GM12878 (cell line): ENCODE measurements at regions not wholly inside any gene's neighbourhood (a gene's known extent, or its start where the extent isn't known, plus 50 kb on each side); places are given as distances from the start of the nearest gene placed in this dataset.

Source experiments
- ATAC-seq: fragments of 200-7000 bp; cut with Tn5 transposase; 3 replicates; pipeline ENCODE4 v1.9.1; 2020; ENCODE audit warnings: mild to moderate bottlenecking, moderate library complexity
- BruUV-seq: library from RNA; stranded (reverse); fragments of 400-500 nt; replicated peaks from 2 replicates; lab custom pipeline; 2021; lab: Mats Ljungman, UMichigan
- CTCF ChIA-PET: fragments of 300-600 bp; sonication (Branson Sonifier 250); formaldehyde crosslinking; extraction: SDS; loops from one replicate; lab custom pipeline; 2021; ENCODE audit warnings: inconsistent platforms; lab: Yijun Ruan, JAX
- POLR2A ChIA-PET: fragments of 350-600 bp; formaldehyde crosslinking; extraction: SDS; loops from one replicate; lab custom pipeline; 2021; ENCODE audit warnings: inconsistent platforms; lab: Charles Lee
- RAD21 ChIA-PET: fragments of 300-600 bp; sonication (Branson Sonifier 250); formaldehyde crosslinking; loops from one replicate; lab custom pipeline; 2023; ENCODE audit warnings: antibody characterized with exemption; ENCODE audit not compliant: unreplicated experiment; lab: Charles Lee
- SMC1A ChIA-PET: fragments of 300-600 bp; sonication (Branson Sonifier 250); formaldehyde crosslinking; loops from one replicate; lab custom pipeline; 2023; ENCODE audit not compliant: unreplicated experiment, uncharacterized antibody; lab: Charles Lee
- DNase-seq: peaks from one replicate; pipeline ENCODE4 v3.0.0-alpha.2; 2011; ENCODE audit warnings: low read depth, low spot score
- FAIRE-seq: peaks from 3 replicates; lab custom pipeline; 2011; peaks lifted over from hg19 to GRCh38; lab: Jason Lieb, UNC
- H2AFZ ChIP-seq: 2 replicates; pipeline ENCODE4 v1.6.0; 2011; ENCODE audit warnings: low read depth, low read length, control low read depth; ENCODE audit not compliant: control insufficient read depth
- H3K27ac ChIP-seq: 2 replicates; pipeline ENCODE4 v1.5.1; 2011; ENCODE audit warnings: control low read depth; ENCODE audit not compliant: control insufficient read depth, insufficient read depth
- H3K27me3 ChIP-seq, 2 experiments: replicated peaks in 1 of 2; 2 replicates each; pipeline versions ENCODE4 v1.6.0 to v1.6.1; 2011; ENCODE audit warnings: low read length in 1 of 2; ENCODE audit not compliant: control insufficient read depth in 2 of 2, insufficient read depth in 2 of 2
- H3K36me3 ChIP-seq, 2 experiments: 2 replicates each; pipeline ENCODE4 v1.5.1; 2011; ENCODE audit warnings: low read length in 1 of 2; ENCODE audit not compliant: control insufficient read depth in 2 of 2, insufficient read depth in 2 of 2
- H3K4me1 ChIP-seq: 2 replicates; pipeline ENCODE4 v1.6.1; 2011; ENCODE audit warnings: mild to moderate bottlenecking, low read length, moderate library complexity, mixed read lengths; ENCODE audit not compliant: control insufficient read depth, insufficient read depth
- H3K4me2 ChIP-seq: 2 replicates; pipeline ENCODE4 v1.6.0; 2011; ENCODE audit warnings: control low read depth; ENCODE audit not compliant: control insufficient read depth, insufficient read depth
- H3K4me3 ChIP-seq: fragments of 200-600 bp; sonication (generic); 2 replicates; pipeline ENCODE4 v1.5.1; 2016
- H3K79me2 ChIP-seq: 2 replicates; pipeline ENCODE4 v1.6.0; 2011; ENCODE audit warnings: low read length; ENCODE audit not compliant: control insufficient read depth, insufficient read depth
- H3K9ac ChIP-seq: 2 replicates; pipeline ENCODE4 v1.8.0; 2011; ENCODE audit warnings: low read length, control low read depth, mixed read lengths; ENCODE audit not compliant: control insufficient read depth, insufficient read depth
- H3K9me3 ChIP-seq: replicated peaks from 3 replicates; pipeline ENCODE4 v1.5.1; 2011; ENCODE audit warnings: mild to moderate bottlenecking, low read length; ENCODE audit not compliant: control insufficient read depth, insufficient read depth
- H4K20me1 ChIP-seq: 2 replicates; pipeline ENCODE4 v1.6.0; 2011; ENCODE audit not compliant: control insufficient read depth, insufficient read depth
- CEBPZ ChIP-seq: fragments of 150-350 bp; IDR thresholded peaks from 2 replicates; pipeline ENCODE4 v1.6.1; 2016; ENCODE audit warnings: low read depth, low read length
- DPF2 ChIP-seq: fragments of 450-650 bp; IDR thresholded peaks from 2 replicates; pipeline ENCODE4 v1.6.1; 2017; ENCODE audit warnings: mild to moderate bottlenecking
- EED ChIP-seq: sonication (generic); IDR thresholded peaks from 2 replicates; pipeline ENCODE4 v1.6.1; 2016; ENCODE audit warnings: antibody characterized with exemption, low read depth
- ELK1 ChIP-seq: IDR thresholded peaks from 2 replicates; pipeline ENCODE4 v1.6.1; 2012; ENCODE audit warnings: low read depth, low read length, improper control_type of control experiment
- IKZF2 ChIP-seq, 2 experiments: fragments of 450-650 bp; IDR thresholded peaks; 2 replicates each; pipeline ENCODE4 v1.6.1; 2017; ENCODE audit warnings: mild to moderate bottlenecking in 2 of 2, moderate library complexity in 2 of 2
- MLLT1 ChIP-seq: fragments of 450-650 bp; IDR thresholded peaks from 2 replicates; pipeline ENCODE4 v1.6.1; 2016; ENCODE audit warnings: mild to moderate bottlenecking
- PML ChIP-seq: IDR thresholded peaks from 2 replicates; pipeline ENCODE4 v1.6.1; 2012; ENCODE audit warnings: low read length, inconsistent platforms
- TARDBP ChIP-seq: IDR thresholded peaks from 2 replicates; pipeline ENCODE4 v1.6.1; 2016; ENCODE audit warnings: borderline replicate concordance
- TCF12 ChIP-seq: IDR thresholded peaks from 2 replicates; pipeline ENCODE4 v1.6.1; 2011; ENCODE audit warnings: low read depth, mild to moderate bottlenecking, low read length
- TCF3 ChIP-seq: IDR thresholded peaks from 2 replicates; pipeline ENCODE4 v1.6.1; 2012; ENCODE audit warnings: low read depth, mild to moderate bottlenecking, low read length, borderline replicate concordance; ENCODE audit not compliant: insufficient read depth
- ZSCAN29 ChIP-seq: fragments of 450-650 bp; IDR thresholded peaks from 2 replicates; pipeline ENCODE4 v1.6.1; 2017; ENCODE audit warnings: mild to moderate bottlenecking, moderate library complexity
- WGBS: methylation state at CpG from one replicate; pipeline ENCODE4 v1.1.6; 2016; ENCODE audit warnings: low lambda C conversion rate; ENCODE audit not compliant: insufficient replicate concordance, insufficient coverage; ENCODE audit errors: missing lambda C conversion rate; 5-methylcytosine and 5-hydroxymethylcytosine counted together
- in situ Hi-C: fragments of 300-500 bp; cut with MboI; formaldehyde crosslinking; loops from 9 replicates; pipeline ENCODE4 v1.14.3; 2018; ENCODE audit warnings: mixed read lengths
- intact Hi-C: fragments of 100-400 bp; cut with micrococcal nuclease; formaldehyde crosslinking; loops from one replicate; pipeline ENCODE4 v1.14.2; 2022; ENCODE audit not compliant: unreplicated experiment
- TF ChIP-seq, protein P1 (sequence below): fragments of 450-650 bp; IDR thresholded peaks from 2 replicates; pipeline ENCODE4 v1.6.1; 2017; ENCODE audit warnings: mild to moderate bottlenecking, moderate library complexity
- TF ChIP-seq, protein P2 (sequence below): fragments of 450-650 bp; IDR thresholded peaks from 2 replicates; pipeline ENCODE4 v1.6.1; 2017; ENCODE audit warnings: borderline replicate concordance

DNA sequence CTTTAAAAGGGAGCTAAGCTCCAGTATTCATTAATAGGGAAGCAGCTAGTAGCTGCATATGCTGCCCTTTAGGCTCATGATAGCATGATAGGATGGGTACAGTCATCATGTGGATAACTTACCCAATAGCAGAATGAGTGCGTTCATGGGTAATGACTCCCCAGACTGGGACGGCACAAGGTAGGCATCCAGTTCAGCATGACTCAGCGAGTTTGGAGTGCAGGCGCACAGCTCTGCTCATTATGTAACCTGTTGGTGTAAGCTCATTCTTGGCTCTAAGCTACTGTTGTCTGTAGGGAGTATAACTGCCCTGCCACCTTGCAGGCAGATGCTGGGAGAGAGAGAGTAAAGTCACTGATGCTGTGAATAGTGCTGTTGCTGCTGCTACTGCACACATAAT is 209.2 kb upstream of the SYT4 start:
- RAD21 ChIA-PET: no interaction called here
- Histone ChIP-seq H4K20me1 (no peaks in the 10 kb centered on the region), H3K36me3 (no peaks in the 10 kb centered on the region), H3K27ac (no peak overlapping the region), H3K79me2 (no peaks in the 10 kb centered on the region), H3K9ac (no peak overlapping the region), H3K27me3 (no peaks in the 10 kb centered on the region), H3K9me3 (no peaks in the 10 kb centered on the region; the same call in 2 of the 3 replicates), H3K4me1 (no peaks in the 10 kb centered on the region), H3K4me2 (no peak overlapping the region), H3K4me3 (no peak overlapping the region), H2AFZ (no peak overlapping the region)
- ATAC-seq: no peak
- BruUV-seq: no TSS peak
- intact Hi-C loops (no loop called here), in situ Hi-C loops (no loop called here)
- no peak for DNase-seq
- SMC1A ChIA-PET: no interaction called here
- WGBS: 64% methylated on average over 4 of the region's 4 CpGs
- CTCF ChIA-PET: interaction anchor here (2.4 kb wide), 1 partner anchor 84 kb away, joined by 5 read pairs; no protein-coding TSS in a partner anchor
- FAIRE-seq: no peak
- POLR2A ChIA-PET: no interaction called here
- no peak for TF ChIP-seq IKZF2 (IDR thresholded peaks at IDR 0.05)
- TF ChIP-seq, protein P1, sequence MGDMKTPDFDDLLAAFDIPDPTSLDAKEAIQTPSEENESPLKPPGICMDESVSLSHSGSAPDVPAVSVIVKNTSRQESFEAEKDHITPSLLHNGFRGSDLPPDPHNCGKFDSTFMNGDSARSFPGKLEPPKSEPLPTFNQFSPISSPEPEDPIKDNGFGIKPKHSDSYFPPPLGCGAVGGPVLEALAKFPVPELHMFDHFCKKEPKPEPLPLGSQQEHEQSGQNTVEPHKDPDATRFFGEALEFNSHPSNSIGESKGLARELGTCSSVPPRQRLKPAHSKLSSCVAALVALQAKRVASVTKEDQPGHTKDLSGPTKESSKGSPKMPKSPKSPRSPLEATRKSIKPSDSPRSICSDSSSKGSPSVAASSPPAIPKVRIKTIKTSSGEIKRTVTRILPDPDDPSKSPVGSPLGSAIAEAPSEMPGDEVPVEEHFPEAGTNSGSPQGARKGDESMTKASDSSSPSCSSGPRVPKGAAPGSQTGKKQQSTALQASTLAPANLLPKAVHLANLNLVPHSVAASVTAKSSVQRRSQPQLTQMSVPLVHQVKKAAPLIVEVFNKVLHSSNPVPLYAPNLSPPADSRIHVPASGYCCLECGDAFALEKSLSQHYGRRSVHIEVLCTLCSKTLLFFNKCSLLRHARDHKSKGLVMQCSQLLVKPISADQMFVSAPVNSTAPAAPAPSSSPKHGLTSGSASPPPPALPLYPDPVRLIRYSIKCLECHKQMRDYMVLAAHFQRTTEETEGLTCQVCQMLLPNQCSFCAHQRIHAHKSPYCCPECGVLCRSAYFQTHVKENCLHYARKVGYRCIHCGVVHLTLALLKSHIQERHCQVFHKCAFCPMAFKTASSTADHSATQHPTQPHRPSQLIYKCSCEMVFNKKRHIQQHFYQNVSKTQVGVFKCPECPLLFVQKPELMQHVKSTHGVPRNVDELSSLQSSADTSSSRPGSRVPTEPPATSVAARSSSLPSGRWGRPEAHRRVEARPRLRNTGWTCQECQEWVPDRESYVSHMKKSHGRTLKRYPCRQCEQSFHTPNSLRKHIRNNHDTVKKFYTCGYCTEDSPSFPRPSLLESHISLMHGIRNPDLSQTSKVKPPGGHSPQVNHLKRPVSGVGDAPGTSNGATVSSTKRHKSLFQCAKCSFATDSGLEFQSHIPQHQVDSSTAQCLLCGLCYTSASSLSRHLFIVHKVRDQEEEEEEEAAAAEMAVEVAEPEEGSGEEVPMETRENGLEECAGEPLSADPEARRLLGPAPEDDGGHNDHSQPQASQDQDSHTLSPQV: no peak
- TF ChIP-seq MLLT1: no peak
- no peak for TF ChIP-seq DPF2
- TF ChIP-seq ZSCAN29: no peak
- no peak for TF ChIP-seq EED
- no peak for TF ChIP-seq TCF3
- no peak for TF ChIP-seq TCF12
- TF ChIP-seq CEBPZ: no peak
- TF ChIP-seq TARDBP: no peak
- TF ChIP-seq ELK1: no peak
- TF ChIP-seq, protein P2, sequence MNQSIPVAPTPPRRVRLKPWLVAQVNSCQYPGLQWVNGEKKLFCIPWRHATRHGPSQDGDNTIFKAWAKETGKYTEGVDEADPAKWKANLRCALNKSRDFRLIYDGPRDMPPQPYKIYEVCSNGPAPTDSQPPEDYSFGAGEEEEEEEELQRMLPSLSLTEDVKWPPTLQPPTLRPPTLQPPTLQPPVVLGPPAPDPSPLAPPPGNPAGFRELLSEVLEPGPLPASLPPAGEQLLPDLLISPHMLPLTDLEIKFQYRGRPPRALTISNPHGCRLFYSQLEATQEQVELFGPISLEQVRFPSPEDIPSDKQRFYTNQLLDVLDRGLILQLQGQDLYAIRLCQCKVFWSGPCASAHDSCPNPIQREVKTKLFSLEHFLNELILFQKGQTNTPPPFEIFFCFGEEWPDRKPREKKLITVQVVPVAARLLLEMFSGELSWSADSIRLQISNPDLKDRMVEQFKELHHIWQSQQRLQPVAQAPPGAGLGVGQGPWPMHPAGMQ: no peak
- TF ChIP-seq PML: no peak
